SK-N-MC (cell line): ENCODE measurements at regions not wholly inside any gene's neighbourhood (a gene's known extent, or its start where the extent isn't known, plus 50 kb on each side); places are given as distances from the start of the nearest gene placed in this dataset.

Experiments
- EZH2 ChIP-seq: fragments of 200-600 bp; sonication (generic); IDR thresholded peaks from one replicate; pipeline ENCODE4 v1.6.1; 2017; ENCODE audit warnings: antibody characterized with exemption
- POLR2AphosphoS5 ChIP-seq: IDR thresholded peaks from 2 replicates; pipeline ENCODE4 v1.6.1; 2012; ENCODE audit warnings: mild to moderate bottlenecking, low read depth, low read length, borderline replicate concordance

DNA sequence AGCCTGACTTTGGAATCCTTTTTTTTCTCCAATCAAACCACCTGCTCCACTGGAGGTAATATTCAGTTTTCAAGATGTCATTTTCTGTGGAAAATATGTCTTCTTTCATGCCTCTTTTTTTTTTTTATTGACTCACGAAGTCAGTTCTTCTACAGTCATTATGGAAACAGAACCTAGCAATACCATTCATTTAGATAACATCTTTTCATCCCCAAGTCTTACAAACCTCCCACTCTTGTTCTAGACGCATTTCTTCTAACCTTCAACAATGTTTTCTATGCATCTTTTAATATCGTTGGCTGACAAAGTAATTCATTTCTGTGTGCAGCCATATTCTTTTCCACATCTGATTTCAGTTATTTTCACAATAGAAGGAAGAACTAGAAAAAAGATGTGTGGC is 474.3 kb upstream of the CCDC196 start:
- TF ChIP-seq POLR2AphosphoS5 (no peak), EZH2 (no peak)
